Activated CD8-positive, alpha-beta memory T cell treated with anti-CD3 and anti-CD28 coated beads, Interleukin-2, amount 10 ng/mL, durations not matched to agents 7 days and 5 days (primary cell): ENCODE measurements at regions not wholly inside any gene's neighbourhood (a gene's known extent, or its start where the extent isn't known, plus 50 kb on each side); places are given as distances from the start of the nearest gene placed in this dataset.
"Not testable (repeated sequence)": the region's sequence is repeated elsewhere in the genome, so short reads cannot be mapped to it uniquely, and the experiment has no call there.

ENCODE experiments used
- ATAC-seq: fragments of 150-1000 bp; cut with Tn5 transposase; one replicate; pipeline ENCODE4 v1.10.0; 2021; ENCODE audit warnings: moderate library complexity
- CTCF ChIA-PET: fragments of 350-600 bp; sonication (Branson Sonifier 250); formaldehyde crosslinking; loops from one replicate; lab custom pipeline; 2021; ENCODE audit warnings: antibody characterized with exemption; lab: Charles Lee
- DNase-seq: peaks from one replicate; pipeline ENCODE4 v3.0.0-alpha.2; 2020
- H3K27ac Mint-ChIP-seq: one replicate; pipeline ENCODE4 v1.8.0; 2021; ENCODE audit warnings: mild to moderate bottlenecking, mixed read lengths
- H3K27me3 Mint-ChIP-seq: one replicate; pipeline ENCODE4 v1.8.0; 2021; ENCODE audit warnings: mixed read lengths
- H3K36me3 Mint-ChIP-seq: one replicate; pipeline ENCODE4 v1.8.0; 2021; ENCODE audit warnings: mild to moderate bottlenecking, mixed read lengths
- H3K4me1 Mint-ChIP-seq: one replicate; pipeline ENCODE4 v1.8.0; 2021; ENCODE audit warnings: mixed read lengths
- H3K4me3 Mint-ChIP-seq: one replicate; pipeline ENCODE4 v1.8.0; 2021; ENCODE audit warnings: mild to moderate bottlenecking, moderate library complexity, mixed read lengths
- H3K9me3 Mint-ChIP-seq: one replicate; pipeline ENCODE4 v1.8.0; 2022; ENCODE audit warnings: low read depth, mixed read lengths

GRCh38 chr2:95723627-95724210 is 131.9 kb downstream of the TRIM43 start:
- H3K27ac Mint-ChIP-seq, H3K27me3 Mint-ChIP-seq, ATAC-seq, H3K9me3 Mint-ChIP-seq, H3K4me1 Mint-ChIP-seq, H3K36me3 Mint-ChIP-seq, CTCF ChIA-PET, H3K4me3 Mint-ChIP-seq, DNase-seq: not testable (repeated sequence)

DNA sequence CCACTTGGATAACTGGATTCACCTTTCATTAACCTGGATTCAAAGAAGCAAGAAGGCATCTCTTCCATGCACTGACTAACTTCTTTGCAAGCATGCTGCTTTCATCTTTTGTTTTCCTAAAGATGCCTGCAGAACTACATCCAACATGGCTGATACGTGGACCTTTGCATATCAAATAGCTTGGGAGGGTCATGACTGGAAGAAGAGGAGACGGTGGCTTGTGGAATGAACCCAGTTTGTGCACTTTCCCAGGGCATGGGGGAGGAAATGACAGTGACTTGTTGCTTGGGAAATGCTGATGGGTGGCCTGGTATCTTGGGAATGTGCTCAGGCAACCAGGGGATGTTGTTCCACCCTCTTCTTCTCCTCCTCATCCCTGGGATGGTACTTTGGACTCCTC is 133.4 kb downstream of the TRIM43 start:
- H3K27me3 Mint-ChIP-seq, ATAC-seq, H3K9me3 Mint-ChIP-seq, CTCF ChIA-PET, H3K36me3 Mint-ChIP-seq, DNase-seq, H3K4me3 Mint-ChIP-seq, H3K27ac Mint-ChIP-seq, H3K4me1 Mint-ChIP-seq: not testable (repeated sequence)

DNA sequence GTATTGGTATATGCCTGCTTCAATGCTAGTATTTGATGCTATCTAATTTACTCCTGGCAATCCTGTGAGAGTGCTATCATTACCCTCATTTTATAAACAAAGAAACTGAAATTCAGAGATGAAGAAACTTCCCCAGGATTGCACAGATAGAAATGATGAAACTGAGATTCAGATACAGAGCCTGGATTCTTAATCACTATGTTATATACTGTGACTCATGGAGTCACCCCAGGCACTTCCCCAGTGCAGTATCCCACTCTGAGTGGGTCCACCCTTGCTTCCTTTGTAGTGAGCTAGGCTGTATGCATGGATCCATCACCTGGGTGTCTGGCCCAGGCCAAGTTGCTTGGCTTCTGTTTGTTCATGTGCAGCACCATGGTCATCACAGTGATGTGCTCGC is 133.9 kb downstream of the TRIM43 start:
- H3K27me3 Mint-ChIP-seq, CTCF ChIA-PET, H3K4me3 Mint-ChIP-seq, H3K36me3 Mint-ChIP-seq, H3K9me3 Mint-ChIP-seq, H3K27ac Mint-ChIP-seq, ATAC-seq, DNase-seq, H3K4me1 Mint-ChIP-seq: not testable (repeated sequence)

- CTCF ChIA-PET = interaction anchor here (1.1 kb wide), 1 partner anchor 325 kb away, joined by 3 read pairs; the partner anchor contains the start of gene FAHD2A
- not testable (repeated sequence) for H3K4me1 Mint-ChIP-seq, H3K27ac Mint-ChIP-seq, H3K4me3 Mint-ChIP-seq, DNase-seq, H3K9me3 Mint-ChIP-seq, H3K36me3 Mint-ChIP-seq, ATAC-seq, H3K27me3 Mint-ChIP-seq
Measured at GRCh38 chr2:95727420-95727819, 135.6 kb downstream of the TRIM43 start.

- DNase-seq = peak; percentile 54
- peak; percentile 53 for ATAC-seq
- Mint-ChIP-seq H3K36me3 (no peaks in the 10 kb centered on the region), H3K4me1 (no peaks in the 10 kb centered on the region), H3K27me3 (peaks cover 13% of the 10 kb centered on the region), H3K27ac (no peak overlapping the region), H3K9me3 (no peaks in the 10 kb centered on the region), H3K4me3 (no peak overlapping the region)
- CTCF ChIA-PET = interaction anchor here (1.0 to 2.0 kb wide), 2 partner anchors 320 to 326 kb away, joined by 3 to 7 read pairs; partner anchors contain the start of gene FAHD2A
Measured at GRCh38 chr2:95728878-95729596, 137.2 kb downstream of the TRIM43 start.

GRCh38 chr2:95729597-95729955 is 137.8 kb downstream of the TRIM43 start:
- H3K9me3 Mint-ChIP-seq = no peaks in the 10 kb centered on the region

DNA sequence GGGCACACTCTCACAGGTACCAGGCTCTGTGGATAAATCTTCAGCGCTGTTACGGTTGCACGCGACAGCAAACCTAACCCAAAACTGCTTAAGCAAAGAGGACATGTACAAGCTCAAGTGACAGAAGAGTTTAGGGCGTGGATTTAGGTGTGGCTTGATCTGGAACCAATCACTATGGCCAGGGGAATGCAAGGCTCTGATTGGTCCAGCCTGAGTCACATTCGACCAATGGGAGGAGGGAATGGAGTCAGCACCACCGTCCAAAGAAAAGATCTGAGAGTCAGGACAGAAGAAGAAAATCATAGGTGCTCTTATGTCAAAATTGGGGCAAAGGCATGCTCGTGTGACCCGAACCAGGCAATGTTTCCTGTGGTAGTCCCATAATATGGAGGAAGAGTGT is 139.0 kb downstream of the TRIM43 start:
- DNase-seq (no peak), ATAC-seq (no peak)
- H3K27me3 Mint-ChIP-seq = peaks cover 26% of the 10 kb centered on the region
- no peaks in the 10 kb centered on the region for H3K36me3 Mint-ChIP-seq
- H3K4me1 Mint-ChIP-seq = no peaks in the 10 kb centered on the region
- H3K9me3 Mint-ChIP-seq = no peaks in the 10 kb centered on the region
- no peak overlapping the region for H3K27ac Mint-ChIP-seq
- no peak overlapping the region for H3K4me3 Mint-ChIP-seq
- CTCF ChIA-PET = no interaction called here

More at GRCh38 chr2:95729597-95729955, 137.8 kb downstream of the TRIM43 start:
- Mint-ChIP-seq H3K27me3 (peaks cover 15% of the 10 kb centered on the region), H3K36me3 (no peaks in the 10 kb centered on the region), H3K4me3 (no peak overlapping the region), H3K4me1 (no peaks in the 10 kb centered on the region), H3K27ac (no peak overlapping the region)
- CTCF ChIA-PET = interaction anchor here (1.0 to 2.0 kb wide), 2 partner anchors 321 to 326 kb away, joined by 3 to 7 read pairs; partner anchors contain the start of gene FAHD2A
- DNase-seq (peak; percentile 31), ATAC-seq (no peak)

GRCh38 chr2:95734976-95735890 is 143.4 kb downstream of the TRIM43 start:
- Mint-ChIP-seq H3K4me3 (no peak overlapping the region), H3K27ac (no peak overlapping the region), H3K27me3 (peaks cover 38% of the 10 kb centered on the region), H3K36me3 (no peaks in the 10 kb centered on the region), H3K9me3 (no peaks in the 10 kb centered on the region), H3K4me1 (no peaks in the 10 kb centered on the region)
- DNase-seq (peak; percentile 9), ATAC-seq (no peak)
- CTCF ChIA-PET = no interaction called here

GRCh38 chr2:95738301-95738700 is 146.5 kb downstream of the TRIM43 start:
- no peak overlapping the region for H3K27ac Mint-ChIP-seq
- DNase-seq (peak; percentile 19), ATAC-seq (no peak)
- H3K4me3 Mint-ChIP-seq = no peak overlapping the region
- H3K9me3 Mint-ChIP-seq = no peaks in the 10 kb centered on the region
- no peaks in the 10 kb centered on the region for H3K4me1 Mint-ChIP-seq
- CTCF ChIA-PET = no interaction called here
- H3K27me3 Mint-ChIP-seq = peaks cover 41% of the 10 kb centered on the region
- H3K36me3 Mint-ChIP-seq = no peaks in the 10 kb centered on the region

GRCh38 chr2:95752126-95752525 is 160.3 kb downstream of the TRIM43 start:
- DNase-seq, H3K9me3 Mint-ChIP-seq, H3K36me3 Mint-ChIP-seq, H3K4me3 Mint-ChIP-seq, CTCF ChIA-PET, H3K27ac Mint-ChIP-seq, H3K27me3 Mint-ChIP-seq, ATAC-seq, H3K4me1 Mint-ChIP-seq: not testable (repeated sequence)

- CTCF ChIA-PET, H3K9me3 Mint-ChIP-seq, H3K4me1 Mint-ChIP-seq, H3K4me3 Mint-ChIP-seq, ATAC-seq, H3K27me3 Mint-ChIP-seq, H3K27ac Mint-ChIP-seq, DNase-seq, H3K36me3 Mint-ChIP-seq: not testable (repeated sequence)
Measured at GRCh38 chr2:95753812-95754211, 162.0 kb downstream of the TRIM43 start.

GRCh38 chr2:95754213-95754612 is 162.4 kb downstream of the TRIM43 start:
- H3K4me1 Mint-ChIP-seq, DNase-seq, H3K27ac Mint-ChIP-seq, CTCF ChIA-PET, ATAC-seq, H3K27me3 Mint-ChIP-seq, H3K4me3 Mint-ChIP-seq, H3K36me3 Mint-ChIP-seq, H3K9me3 Mint-ChIP-seq: not testable (repeated sequence)

GRCh38 chr2:95754819-95755563 is 163.2 kb downstream of the TRIM43 start:
- H3K27me3 Mint-ChIP-seq, ATAC-seq, H3K4me3 Mint-ChIP-seq, H3K4me1 Mint-ChIP-seq, H3K9me3 Mint-ChIP-seq, DNase-seq, H3K27ac Mint-ChIP-seq, CTCF ChIA-PET, H3K36me3 Mint-ChIP-seq: not testable (repeated sequence)
